Spleen (tissue), 11 donors: ENCODE measurements at regions not wholly inside any gene's neighbourhood (a gene's known extent, or its start where the extent isn't known, plus 50 kb on each side); places are given as distances from the start of the nearest gene placed in this dataset.

Source experiments
- DNase-seq: peaks from one replicate; pipeline ENCODE4 v3.0.0-alpha.2; 2020
- H3K27ac ChIP-seq, 8 donors: fragments of 200-600 bp; sonication (generic) in 7 of 8; 1 replicate in 4 of 8; 2 replicates in 4 of 8; pipeline versions ENCODE4 v1.5.0 to v1.8.0; 2016 to 2021; ENCODE audit warnings: inconsistent platforms in 4 of 8, mild to moderate bottlenecking in 4 of 8, moderate library complexity in 1 of 8
- H3K27me3 ChIP-seq, 7 donors: fragments of 200-600 bp; sonication (generic) in 6 of 7; replicated peaks in 1 of 7; 1 replicate in 4 of 7; 2 replicates in 3 of 7; pipeline versions ENCODE4 v1.5.0 to v1.8.0; 2016 to 2021; ENCODE audit warnings: inconsistent platforms in 3 of 7, mild to moderate bottlenecking in 1 of 7
- H3K36me3 ChIP-seq, 6 donors: fragments of 200-600 bp; sonication (generic) in 5 of 6; 1 replicate in 4 of 6; 2 replicates in 2 of 6; pipeline versions ENCODE4 v1.5.0 to v1.8.0; 2016 to 2021; ENCODE audit warnings: inconsistent platforms in 2 of 6
- H3K4me1 ChIP-seq, 6 donors: fragments of 200-600 bp; sonication (generic) in 5 of 6; 1 replicate in 3 of 6; 2 replicates in 3 of 6; pipeline versions ENCODE4 v1.5.0 to v1.8.0; 2016 to 2021; ENCODE audit warnings: inconsistent platforms in 3 of 6
- H3K4me3 ChIP-seq, 8 donors: fragments of 200-600 bp; sonication (generic) in 7 of 8; 1 replicate in 4 of 8; 2 replicates in 4 of 8; pipeline versions ENCODE4 v1.5.0 to v1.8.0; 2016 to 2021; ENCODE audit warnings: inconsistent platforms in 4 of 8, mild to moderate bottlenecking in 4 of 8, moderate library complexity in 2 of 8
- H3K9me3 ChIP-seq, 8 donors: fragments of 200-600 bp; sonication (generic) in 7 of 8; 1 replicate in 4 of 8; 2 replicates in 4 of 8; pipeline versions ENCODE4 v1.5.0 to v1.8.0; 2016 to 2021; ENCODE audit warnings: inconsistent platforms in 4 of 8
- CTCF ChIP-seq, 11 experiments: fragments of 200-600 bp in 7 of 11; fragments of 450-650 bp in 4 of 11; sonication (generic) in 4 of 11; IDR thresholded peaks in 8 of 11; conservative IDR thresholded peaks in 3 of 11; 1 replicate in 7 of 11; 2 replicates in 4 of 11; pipeline versions ENCODE4 v1.4.0 to v1.8.0; 2016 to 2021; ENCODE audit warnings: antibody characterized with exemption in 11 of 11, inconsistent platforms in 4 of 11, mild to moderate bottlenecking in 1 of 11
- POLR2A ChIP-seq, 3 donors: fragments of 450-650 bp; IDR thresholded peaks; one replicate each; pipeline ENCODE4 v1.5.1; 2017; ENCODE audit warnings: antibody characterized with exemption in 3 of 3, mild to moderate bottlenecking in 1 of 3
- POLR2AphosphoS5 ChIP-seq, 3 donors: sonication (generic); formaldehyde crosslinking; IDR thresholded peaks; one replicate each; pipeline ENCODE4 v1.5.1; 2017; ENCODE audit warnings: antibody characterized with exemption in 3 of 3
- WGBS, 5 donors: extraction: QIAGEN DNeasy Blood & Tissue Kit in 3 of 5; methylation state at CpG; one replicate each; pipeline versions ENCODE4 v1.1.5 to v1.1.7; 2013 to 2018; 5-methylcytosine and 5-hydroxymethylcytosine counted together
- intact Hi-C: fragments of 100-400 bp; cut with DNase I; formaldehyde crosslinking; loops from one replicate; pipeline ENCODE4 v1.15.0; 2023; ENCODE audit warnings: low total_unique reads
- donor health status: healthy with polysubstance abuse.
- donor health status: DM: no; HTN: no; CAD: no; lungs with moderate emphysema.
- donor health status: DM: no; HTN: no; CAD: no.
- donor health status: Bipolar disorder and iron deficiency.
- donor health status: healthy.
- donor health status: DM: no; HTN: no; CAD: no.
- donor health status: DM: yes; HTN: yes; CAD: no.

DNA sequence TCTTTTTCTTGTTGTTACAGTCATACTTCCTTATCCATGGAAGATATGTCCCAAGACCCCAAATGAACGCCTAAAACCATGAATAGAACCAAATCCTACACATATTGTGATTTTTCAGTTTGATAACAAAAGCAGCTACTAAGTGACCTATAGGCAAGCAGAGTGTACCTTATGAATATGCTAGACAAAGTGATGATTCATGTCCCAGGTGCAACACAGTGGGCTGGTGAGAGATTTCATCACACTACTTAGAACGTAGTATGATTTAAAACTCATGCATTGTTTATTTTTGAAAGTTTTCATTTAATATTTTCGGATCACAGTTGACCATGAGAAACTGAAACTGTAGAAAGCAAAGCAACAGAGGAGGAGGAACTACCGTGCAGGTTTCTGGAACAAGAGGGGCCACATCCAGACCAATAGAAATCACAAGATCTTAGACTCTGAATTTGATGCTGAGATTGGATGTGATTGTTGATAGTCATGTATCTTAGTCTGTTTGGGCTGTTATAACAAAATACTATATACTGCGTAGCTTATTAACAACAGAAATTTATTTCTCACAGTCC is 470.8 kb upstream of the VRK2 start:
- WGBS, 5 donors: 69 to 81% (median 76%) methylated on average over 5 of the region's 5 CpGs
- intact Hi-C loops: no loop called here
- no peak for TF ChIP-seq POLR2A (IDR thresholded peaks at IDR 0.05)
- DNase-seq: no peak
- Histone ChIP-seq H3K9me3 (no peaks in the 10 kb centered on the region), H3K36me3 (no peaks in the 10 kb centered on the region), H3K4me1 (no peaks in the 10 kb centered on the region), H3K4me3 (no peak overlapping the region), H3K27ac (no peak overlapping the region), H3K27me3 (no peaks in the 10 kb centered on the region)

- Histone ChIP-seq H3K27ac (no peak overlapping the region), H3K9me3 (no peaks in the 10 kb centered on the region), H3K4me1 (no peaks in the 10 kb centered on the region), H3K36me3 (no peaks in the 10 kb centered on the region), H3K27me3 (no peaks in the 10 kb centered on the region), H3K4me3 (no peak overlapping the region)
- 89 to 100% (median 97%) methylated on average over 1 of the region's 1 CpG for WGBS, 5 donors
- intact Hi-C loops: no loop called here
- TF ChIP-seq POLR2AphosphoS5 (IDR thresholded peaks at IDR 0.05): no peak
- no peak for TF ChIP-seq CTCF (IDR thresholded peaks at IDR 0.05 in 8 of 11, conservative IDR thresholded peaks at IDR 0.05 in 3 of 11)
- TF ChIP-seq POLR2A (IDR thresholded peaks at IDR 0.05): no peak
- DNase-seq: no peak
These were observed 469.6 kb upstream of the VRK2 start for GRCh38 chr2:57576983-57577382.

DNA sequence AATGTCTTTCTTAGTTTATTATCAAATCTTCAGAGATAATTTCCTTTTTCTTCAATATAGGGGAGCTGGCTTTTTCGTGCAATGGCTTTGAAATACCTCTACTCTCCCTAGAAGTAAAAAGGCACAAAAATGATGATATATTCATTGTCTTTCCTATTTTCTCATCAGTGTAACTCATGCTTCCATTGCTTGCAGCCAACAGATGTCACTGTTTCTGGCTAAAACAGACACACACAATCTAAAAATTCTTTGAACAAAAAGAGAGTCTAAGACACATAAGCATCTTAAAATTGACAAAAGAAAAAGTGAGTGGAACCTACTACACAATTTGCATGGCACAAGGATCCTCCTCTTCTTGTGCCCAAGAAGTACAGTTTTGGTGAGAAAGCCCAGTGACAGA is 448.7 kb upstream of the VRK2 start:
- TF ChIP-seq CTCF (IDR thresholded peaks at IDR 0.05 in 8 of 11, conservative IDR thresholded peaks at IDR 0.05 in 3 of 11) (no peak), POLR2AphosphoS5 (IDR thresholded peaks at IDR 0.05) (no peak), POLR2A (IDR thresholded peaks at IDR 0.05) (no peak)
- no peak for DNase-seq
- Histone ChIP-seq H3K4me1 (peaks cover 0 to 15% (median 3%) of the 10 kb centered on the region in 6 donors), H3K27me3 (no peaks in the 10 kb centered on the region), H3K9me3 (no peaks in the 10 kb centered on the region), H3K27ac (no peak overlapping the region), H3K4me3 (no peak overlapping the region), H3K36me3 (no peaks in the 10 kb centered on the region)
- intact Hi-C loops: no loop called here
- 75 to 86% (median 80%) methylated on average over 1 of the region's 1 CpG for WGBS, 5 donors

- Histone ChIP-seq H3K27me3 (no peaks in the 10 kb centered on the region), H3K36me3 (no peaks in the 10 kb centered on the region), H3K27ac (no peak overlapping the region), H3K4me1 (peaks cover 0 to 15% (median 3%) of the 10 kb centered on the region in 6 donors), H3K4me3 (no peak overlapping the region), H3K9me3 (no peaks in the 10 kb centered on the region)
- TF ChIP-seq CTCF (IDR thresholded peaks at IDR 0.05 in 8 of 11, conservative IDR thresholded peaks at IDR 0.05 in 3 of 11) (no peak), POLR2AphosphoS5 (IDR thresholded peaks at IDR 0.05) (no peak), POLR2A (IDR thresholded peaks at IDR 0.05) (no peak)
- DNase-seq: no peak
- 2 to 21% (median 7%) methylated on average over 4 of the region's 4 CpGs for WGBS, 5 donors
- intact Hi-C loops: no loop called here
These were observed 448.1 kb upstream of the VRK2 start for GRCh38 chr2:57598551-57598950.

GRCh38 chr2:57602733-57603132 is 443.9 kb upstream of the VRK2 start:
- Histone ChIP-seq H3K4me3 (no peak overlapping the region), H3K27me3 (no peaks in the 10 kb centered on the region), H3K27ac (no peak overlapping the region), H3K36me3 (no peaks in the 10 kb centered on the region), H3K9me3 (peaks cover 0 to 12% (median 5%) of the 10 kb centered on the region in 8 donors), H3K4me1 (peaks cover 0 to 15% (median 3%) of the 10 kb centered on the region in 6 donors)
- intact Hi-C loops: no loop called here
- TF ChIP-seq POLR2AphosphoS5 (IDR thresholded peaks at IDR 0.05) (no peak), CTCF (IDR thresholded peaks at IDR 0.05 in 8 of 11, conservative IDR thresholded peaks at IDR 0.05 in 3 of 11) (no peak), POLR2A (IDR thresholded peaks at IDR 0.05) (no peak)
- 28 to 44% (median 36%) methylated on average over 2 of the region's 2 CpGs for WGBS, 5 donors
- no peak for DNase-seq
